HUES6 (cell line): ENCODE measurements at regions not wholly inside any gene's neighbourhood (a gene's known extent, or its start where the extent isn't known, plus 50 kb on each side); places are given as distances from the start of the nearest gene placed in this dataset.

ENCODE experiments used
- H3K27ac ChIP-seq: 2 replicates; pipeline ENCODE4 v1.7.0; 2013; ENCODE audit warnings: low read depth, mild to moderate bottlenecking, low read length, inconsistent platforms
- H3K27me3 ChIP-seq: 2 replicates; pipeline ENCODE4 v1.6.1; 2013; ENCODE audit warnings: low read length; ENCODE audit not compliant: control insufficient read depth, insufficient read depth
- H3K36me3 ChIP-seq: 2 replicates; pipeline ENCODE4 v1.6.1; 2013; ENCODE audit warnings: low read length; ENCODE audit not compliant: control insufficient read depth, insufficient read depth
- H3K4me1 ChIP-seq: 2 replicates; pipeline ENCODE4 v1.6.1; 2013; ENCODE audit warnings: low read length; ENCODE audit not compliant: control insufficient read depth, insufficient read depth
- H3K4me3 ChIP-seq: 2 replicates; pipeline ENCODE4 v1.5.1; 2013; ENCODE audit warnings: low read depth, low read length
- H3K9ac ChIP-seq: one replicate; pipeline ENCODE4 v1.6.1; 2013; ENCODE audit warnings: mild to moderate bottlenecking, low read length
- H3K9me3 ChIP-seq: 2 replicates; pipeline ENCODE4 v1.6.1; 2013; ENCODE audit warnings: low read depth, low read length; ENCODE audit not compliant: control insufficient read depth, insufficient read depth

DNA sequence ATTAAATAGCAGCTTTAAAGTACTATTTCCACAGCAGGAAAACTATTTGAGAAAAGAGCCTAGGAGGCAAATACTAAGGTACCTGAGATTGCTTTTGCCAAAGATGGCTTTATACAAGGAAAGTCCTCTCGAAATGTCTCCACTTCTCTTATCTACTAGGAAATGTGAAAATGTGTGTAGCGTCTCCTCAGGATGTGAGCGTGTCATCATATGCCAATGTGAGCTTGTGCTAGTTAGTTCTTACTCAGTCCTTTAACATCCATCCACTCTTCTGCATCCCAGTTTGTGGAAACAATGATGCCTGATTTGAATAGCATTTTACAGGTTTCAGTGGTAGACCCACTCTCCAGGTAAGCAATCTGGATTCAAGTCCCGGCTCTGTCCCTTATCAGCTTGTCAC is 421.0 kb downstream of the DYNC2H1 start:
- H3K9ac ChIP-seq: no peak overlapping the region
- H3K4me1 ChIP-seq: no peaks in the 10 kb centered on the region; the same call in 1 of the 2 replicates
- H3K4me3 ChIP-seq: no peak overlapping the region
- H3K27ac ChIP-seq: no peak overlapping the region
- no peaks in the 10 kb centered on the region for H3K27me3 ChIP-seq
- H3K9me3 ChIP-seq: no peaks in the 10 kb centered on the region
- no peaks in the 10 kb centered on the region for H3K36me3 ChIP-seq

DNA sequence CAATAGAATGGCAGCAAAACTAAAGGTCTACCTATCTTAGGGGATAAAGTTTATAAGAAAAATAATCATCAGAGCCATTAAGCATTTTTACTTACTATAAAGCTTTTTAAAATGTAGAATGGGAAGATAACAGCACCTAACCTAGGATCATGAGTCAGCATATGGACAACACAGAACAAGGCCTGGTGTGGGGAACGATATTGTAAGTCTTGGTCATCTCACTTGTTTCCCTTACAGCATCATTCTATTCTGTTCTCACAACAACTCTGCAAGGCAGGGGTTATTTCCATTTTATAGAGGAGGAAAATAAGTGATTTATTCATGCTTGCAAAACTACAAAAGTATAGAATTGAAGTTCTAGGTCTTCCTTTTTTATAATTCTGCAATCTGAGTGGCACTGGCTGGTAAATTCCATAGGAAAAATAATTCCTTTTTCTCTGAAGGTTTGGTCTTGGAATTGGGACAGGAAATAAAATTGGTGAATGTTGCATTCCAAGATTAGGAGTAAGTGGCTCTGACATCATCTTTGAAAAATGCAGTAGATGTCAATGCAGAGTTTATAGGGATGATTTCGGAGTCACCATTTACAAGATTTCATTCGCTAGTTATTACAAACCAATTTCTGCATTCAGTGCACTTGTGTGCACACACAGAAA is 423.0 kb downstream of the DYNC2H1 start:
- Histone ChIP-seq H3K9ac (no peak overlapping the region), H3K36me3 (no peaks in the 10 kb centered on the region), H3K9me3 (no peaks in the 10 kb centered on the region), H3K27me3 (no peaks in the 10 kb centered on the region), H3K4me1 (peaks cover 11% of the 10 kb centered on the region), H3K27ac (no peak overlapping the region), H3K4me3 (no peak overlapping the region)

DNA sequence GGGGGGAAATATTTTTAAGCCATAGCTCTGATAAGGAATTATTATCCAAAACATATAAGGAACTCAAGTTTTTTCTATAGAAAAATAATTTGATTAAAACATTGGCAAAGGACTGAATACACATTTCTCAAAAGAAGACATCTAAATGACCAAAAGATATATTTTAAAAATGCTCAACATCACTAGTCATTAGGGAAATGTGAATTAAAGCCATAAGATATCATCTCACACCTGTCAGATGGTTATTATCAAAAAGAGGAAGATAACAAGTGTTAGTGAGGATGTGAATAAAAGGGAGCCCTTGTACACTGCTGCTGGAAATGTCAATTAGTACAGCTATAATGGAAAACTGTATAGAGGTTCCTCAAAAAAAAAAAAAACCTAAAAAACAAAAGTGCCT is 425.0 kb downstream of the DYNC2H1 start:
- no peaks in the 10 kb centered on the region for H3K27me3 ChIP-seq
- H3K4me1 ChIP-seq: peaks cover 12% of the 10 kb centered on the region
- no peak overlapping the region for H3K9ac ChIP-seq
- no peak overlapping the region for H3K27ac ChIP-seq
- H3K4me3 ChIP-seq: no peak overlapping the region
- H3K36me3 ChIP-seq: no peaks in the 10 kb centered on the region
- H3K9me3 ChIP-seq: no peaks in the 10 kb centered on the region

DNA sequence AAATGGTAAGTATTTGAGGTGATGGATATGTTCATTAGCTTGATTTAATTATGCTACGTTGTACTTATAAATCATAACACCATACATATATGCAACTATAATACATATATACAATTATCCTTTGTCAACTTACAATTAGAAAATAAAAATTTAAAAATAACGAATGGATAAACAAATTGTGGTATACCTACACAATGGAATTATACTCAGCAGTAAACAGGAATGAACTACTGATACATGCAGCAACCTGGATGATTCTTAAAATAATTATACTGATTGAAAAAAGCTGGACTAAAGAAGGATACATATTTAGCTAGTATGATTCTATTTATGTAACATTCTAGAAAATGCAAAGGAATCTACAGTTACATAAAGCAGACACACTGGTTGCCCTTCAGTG is 425.7 kb downstream of the DYNC2H1 start:
- Histone ChIP-seq H3K4me3 (no peak overlapping the region), H3K27ac (no peak overlapping the region), H3K9ac (no peak overlapping the region)

DNA sequence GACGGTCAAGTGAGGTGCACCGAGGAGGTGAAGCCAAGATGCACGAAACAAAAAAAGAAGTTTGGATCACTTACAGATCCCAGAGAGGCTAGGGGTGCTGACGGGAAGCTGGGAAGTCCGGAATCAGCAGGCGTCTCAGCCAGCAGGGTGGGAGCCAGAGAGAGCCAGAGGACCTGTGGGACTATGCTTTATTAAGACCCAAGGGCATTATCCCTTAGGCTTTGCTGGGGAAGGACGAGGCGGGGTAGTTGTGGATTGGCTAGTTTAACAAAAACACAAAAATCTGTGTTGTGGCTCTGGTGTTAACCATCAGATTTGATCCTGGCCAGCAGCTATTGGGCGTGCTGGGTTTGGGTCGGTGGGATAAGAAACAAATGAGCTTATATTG is 427.1 kb downstream of the DYNC2H1 start:
- Histone ChIP-seq H3K36me3 (no peaks in the 10 kb centered on the region), H3K4me1 (peaks cover 12% of the 10 kb centered on the region), H3K27ac (no peak overlapping the region), H3K4me3 (no peak overlapping the region), H3K9me3 (peaks cover 14% of the 10 kb centered on the region), H3K27me3 (no peaks in the 10 kb centered on the region), H3K9ac (no peak overlapping the region)

More for the DNA sequence above, 425.7 kb downstream of the DYNC2H1 start:
- Histone ChIP-seq H3K4me1 (peaks cover 12% of the 10 kb centered on the region), H3K36me3 (no peaks in the 10 kb centered on the region), H3K9me3 (peaks cover 4% of the 10 kb centered on the region; the same call in 1 of the 2 replicates), H3K27me3 (no peaks in the 10 kb centered on the region)

DNA sequence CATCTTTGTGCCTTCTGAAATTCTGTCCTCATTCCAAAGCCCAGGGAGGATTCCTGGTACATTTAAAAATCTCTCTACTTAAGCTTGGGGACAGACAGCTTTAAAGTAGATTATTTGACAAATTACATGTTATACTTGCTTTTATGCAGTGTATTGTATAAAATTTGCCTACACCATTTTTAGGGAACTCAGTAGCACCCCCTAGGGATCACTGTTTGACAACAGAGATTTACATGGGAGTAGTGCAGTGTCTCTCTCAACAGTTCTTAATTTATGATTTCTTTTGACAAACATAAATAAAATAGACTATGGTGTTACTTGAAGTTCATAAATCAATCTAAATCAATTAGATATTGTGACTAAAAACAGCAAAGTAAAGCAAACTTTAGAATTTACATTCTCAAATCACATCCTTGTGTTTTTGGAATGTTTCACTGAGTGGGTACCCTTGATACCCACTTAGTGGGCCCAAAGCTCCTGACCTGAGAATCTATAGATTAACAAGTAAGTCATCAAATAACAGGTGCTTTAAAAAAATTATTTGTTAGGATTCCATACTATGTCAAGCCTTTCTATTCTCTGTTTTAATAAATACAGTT is 428.8 kb downstream of the DYNC2H1 start:
- Histone ChIP-seq H3K4me3 (no peak overlapping the region), H3K4me1 (peaks cover 12% of the 10 kb centered on the region), H3K36me3 (no peaks in the 10 kb centered on the region), H3K9me3 (peaks cover 31% of the 10 kb centered on the region), H3K27ac (no peak overlapping the region), H3K27me3 (no peaks in the 10 kb centered on the region), H3K9ac (no peak overlapping the region)

DNA sequence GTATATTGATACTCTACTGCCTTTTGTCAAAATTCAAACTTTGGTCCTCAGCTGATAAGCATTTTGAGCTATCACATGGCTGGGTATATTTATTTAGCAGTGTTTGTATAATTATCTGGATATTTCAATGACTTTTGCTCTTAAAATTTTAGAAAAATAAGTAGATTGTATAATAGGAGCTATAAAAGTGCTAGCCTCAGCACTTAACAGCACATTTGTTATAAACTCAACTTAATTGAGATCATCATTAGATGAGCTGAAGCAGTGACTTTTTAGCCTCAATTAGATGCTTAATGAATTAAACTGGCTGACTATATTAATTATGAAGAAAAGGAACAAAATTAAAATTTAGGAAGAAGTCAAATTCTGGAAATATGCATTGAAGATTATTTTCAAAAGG is 429.9 kb downstream of the DYNC2H1 start:
- no peaks in the 10 kb centered on the region for H3K27me3 ChIP-seq
- no peak overlapping the region for H3K27ac ChIP-seq
- H3K36me3 ChIP-seq: no peaks in the 10 kb centered on the region
- H3K9ac ChIP-seq: no peak overlapping the region
- H3K9me3 ChIP-seq: peaks cover 39% of the 10 kb centered on the region
- no peak overlapping the region for H3K4me3 ChIP-seq
- H3K4me1 ChIP-seq: peaks cover 12% of the 10 kb centered on the region

DNA sequence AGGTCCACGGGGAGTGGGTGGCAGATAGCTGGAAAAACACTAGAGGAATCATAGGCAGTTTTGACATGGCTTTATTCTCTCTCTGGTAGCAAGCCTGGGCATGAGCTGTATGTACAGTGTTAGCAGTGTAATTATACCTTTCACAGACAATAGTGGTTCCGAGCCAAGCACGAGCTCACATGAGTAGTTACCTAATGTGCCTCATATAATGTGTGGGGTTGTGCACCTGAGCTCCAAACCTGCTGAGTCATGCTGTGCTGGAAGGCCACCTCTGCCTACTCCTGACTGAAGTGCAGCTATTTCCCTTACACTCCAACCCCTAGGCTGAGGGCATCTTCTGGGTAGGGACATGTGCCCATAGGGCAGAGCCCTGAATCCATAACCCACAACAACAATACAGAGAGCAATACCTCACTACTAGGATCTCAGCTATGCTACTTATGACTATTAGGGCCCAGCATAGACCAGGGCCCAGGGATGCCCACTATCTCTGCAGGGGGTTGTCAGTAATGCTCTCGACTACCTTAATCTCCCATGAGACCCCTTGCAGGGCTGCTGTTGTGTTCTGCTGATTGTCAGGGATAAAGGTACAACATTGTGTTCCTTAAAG is 432.1 kb downstream of the DYNC2H1 start:
- H3K4me3 ChIP-seq: no peak overlapping the region
- peaks cover 39% of the 10 kb centered on the region for H3K9me3 ChIP-seq
- H3K27ac ChIP-seq: no peak overlapping the region
- no peak overlapping the region for H3K9ac ChIP-seq
- no peaks in the 10 kb centered on the region for H3K36me3 ChIP-seq
- peaks cover 11% of the 10 kb centered on the region for H3K4me1 ChIP-seq
- no peaks in the 10 kb centered on the region for H3K27me3 ChIP-seq

DNA sequence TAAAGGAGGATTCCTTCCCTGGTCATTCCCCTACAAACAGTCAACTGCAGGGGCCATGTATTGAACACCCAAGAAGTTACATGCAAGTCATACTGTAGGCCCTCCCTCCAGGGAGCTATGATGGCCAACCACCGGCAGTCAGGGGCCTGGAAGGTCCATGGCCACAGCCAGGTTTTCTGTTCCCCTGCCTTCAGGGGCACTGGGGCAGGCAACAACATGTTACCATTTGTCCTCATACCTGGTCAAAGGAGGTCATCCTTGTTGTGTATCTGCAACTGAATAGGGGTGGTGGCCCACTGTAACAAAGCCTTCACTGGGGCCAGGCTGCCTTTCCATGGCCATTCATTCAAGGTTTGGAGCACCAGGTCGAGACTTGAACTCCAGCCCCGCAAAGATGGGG is 433.6 kb downstream of the DYNC2H1 start:
- Histone ChIP-seq H3K27ac (no peak overlapping the region), H3K9me3 (peaks cover 39% of the 10 kb centered on the region), H3K4me1 (no peaks in the 10 kb centered on the region), H3K36me3 (no peaks in the 10 kb centered on the region), H3K27me3 (no peaks in the 10 kb centered on the region), H3K4me3 (no peak overlapping the region), H3K9ac (no peak overlapping the region)

DNA sequence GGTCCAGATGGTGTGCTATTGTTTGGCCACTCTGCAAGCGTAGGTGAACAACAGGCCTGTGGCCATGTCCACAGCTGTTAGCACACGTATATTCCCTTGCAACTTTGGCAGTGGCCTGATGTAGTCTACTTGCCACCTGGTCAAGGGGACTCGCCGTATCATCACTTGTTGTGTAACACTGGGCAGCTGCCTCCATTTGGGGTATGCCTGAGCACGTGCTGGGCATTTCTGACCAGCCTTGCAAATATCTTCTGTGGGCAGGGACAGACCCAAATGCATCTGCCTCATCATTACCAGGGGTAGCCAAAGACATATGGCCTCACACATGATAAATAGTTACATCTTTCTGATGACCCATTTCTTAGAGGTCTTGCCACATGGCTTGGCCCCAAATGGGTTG is 434.2 kb downstream of the DYNC2H1 start:
- no peaks in the 10 kb centered on the region for H3K27me3 ChIP-seq

DNA sequence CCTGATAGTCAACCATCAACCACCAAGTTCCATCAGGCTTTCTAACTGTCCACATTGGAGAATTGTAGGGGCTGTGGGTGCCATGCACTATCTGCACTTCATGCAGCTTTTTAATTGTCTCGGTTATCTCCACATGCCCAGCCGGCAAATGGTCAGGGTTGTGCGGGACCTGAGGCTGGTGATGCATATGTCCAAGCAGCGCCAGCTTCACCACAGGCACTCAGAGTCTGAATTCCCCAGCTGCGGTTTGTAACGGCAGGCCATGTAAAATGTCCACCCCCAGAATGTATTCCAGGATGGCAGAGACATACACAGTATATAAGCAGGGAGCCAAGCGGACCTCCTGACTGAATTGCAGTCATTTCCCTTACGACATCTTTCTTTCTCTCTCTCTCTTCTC is 435.6 kb downstream of the DYNC2H1 start:
- peaks cover 35% of the 10 kb centered on the region for H3K9me3 ChIP-seq
- H3K4me1 ChIP-seq: no peaks in the 10 kb centered on the region
- no peak overlapping the region for H3K4me3 ChIP-seq
- H3K27ac ChIP-seq: no peak overlapping the region
- no peaks in the 10 kb centered on the region for H3K27me3 ChIP-seq
- H3K36me3 ChIP-seq: no peaks in the 10 kb centered on the region
- H3K9ac ChIP-seq: no peak overlapping the region

More for the DNA sequence above, 434.2 kb downstream of the DYNC2H1 start:
- H3K9ac ChIP-seq: no peak overlapping the region
- H3K36me3 ChIP-seq: no peaks in the 10 kb centered on the region
- H3K9me3 ChIP-seq: peaks cover 39% of the 10 kb centered on the region
- H3K27ac ChIP-seq: no peak overlapping the region
- H3K4me1 ChIP-seq: no peaks in the 10 kb centered on the region
- no peak overlapping the region for H3K4me3 ChIP-seq
